ENCODE measurements at regions not wholly inside any gene's neighbourhood (a gene's known extent, or its start where the extent isn't known, plus 50 kb on each side); places are given as distances from the start of the nearest gene placed in this dataset.

DNA sequence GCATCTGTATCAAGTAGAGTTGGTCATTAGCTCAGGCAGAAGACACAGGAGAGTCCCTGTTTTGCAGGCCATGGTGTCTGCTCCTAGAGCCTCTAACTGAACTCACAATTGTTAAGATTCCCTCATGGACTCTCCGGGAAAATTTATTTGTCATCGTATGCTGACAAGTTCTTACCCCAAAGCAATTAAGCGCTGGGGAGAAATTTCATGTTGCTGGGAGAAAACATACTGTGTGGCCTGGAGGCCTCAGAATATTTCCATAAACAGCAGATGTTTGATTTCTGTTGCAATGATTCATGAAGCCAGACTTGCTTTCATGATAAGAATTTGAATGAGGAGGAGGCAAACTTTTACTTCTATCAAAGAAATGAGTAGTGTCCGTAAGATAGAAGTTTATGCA, 583.2 kb downstream of the GATA3 start:
- Histone ChIP-seq H2BK5ac (ENCODE audit: low read depth, low read length, poor library complexity, severe bottlenecking) (no peak overlapping the region), H2AK9ac (replicated peaks; ENCODE audit: low read depth, low read length, poor library complexity) (no peak overlapping the region), H4K91ac (ENCODE audit: insufficient read depth, low read depth, low read length) (no peak overlapping the region), H3K27me3 (ENCODE audit: control insufficient read depth, insufficient read depth, low read length) (no peaks in the 10 kb centered on the region), H3K4ac (ENCODE audit: low read depth, low read length) (no peak overlapping the region), H4K8ac (ENCODE audit: low read depth in 2 of 2, low read length in 2 of 2) (no peak overlapping the region), H3K9me3 (ENCODE audit: control insufficient read depth, insufficient read depth, low read length) (peaks cover 14% of the 10 kb centered on the region), H3K36me3 (ENCODE audit: control insufficient read depth, insufficient read depth, low read length) (no peaks in the 10 kb centered on the region), H3K4me2 (ENCODE audit: low read depth, low read length) (no peak overlapping the region), H2BK20ac (ENCODE audit: low read depth, low read length) (no peak overlapping the region), H3K56ac (ENCODE audit: extremely low read depth, insufficient read depth, low read length) (no peak overlapping the region), H2BK15ac (ENCODE audit: low read depth, low read length) (no peak overlapping the region), H2AFZ (replicated peaks; ENCODE audit: low read length, poor library complexity) (no peak overlapping the region), H4K5ac (ENCODE audit: low read depth, low read length) (no peak overlapping the region), H4K20me1 (ENCODE audit: insufficient read depth, low read length) (no peaks in the 10 kb centered on the region), H3K18ac (ENCODE audit: low read depth, low read length) (no peak overlapping the region), H3K14ac (replicated peaks; ENCODE audit: low read depth, low read length) (no peak overlapping the region), H3K4me1 (ENCODE audit: control insufficient read depth, insufficient read depth, low read length) (no peaks in the 10 kb centered on the region), H3K79me1 (ENCODE audit: low read depth in 1 of 2, low read length in 2 of 2) (no peaks in the 10 kb centered on the region), H2BK120ac (ENCODE audit: low read depth, low read length) (no peak overlapping the region), H3K9ac (ENCODE audit: low read depth, low read length) (no peak overlapping the region), H3K9me1 (ENCODE audit: insufficient read depth, low read length) (no peaks in the 10 kb centered on the region), H3K4me3 (ENCODE audit: insufficient read depth, low read depth, low read length) (no peak overlapping the region), H3K27ac (ENCODE audit: insufficient read depth, low read length) (no peak overlapping the region), H2AK5ac (ENCODE audit: low read depth, low read length) (no peak overlapping the region), H3K23ac (ENCODE audit: low read depth, low read length) (no peak overlapping the region)
- BruUV-seq (replicated peaks), result no TSS peak
- DNase-seq, result no peak
- POLR2A ChIA-PET (ENCODE audit: unreplicated experiment), result no interaction called here
- dilution Hi-C loops (cut with HindIII; ENCODE audit: low sequenced_read_pairs, unreplicated experiment), result no loop called here
- in situ Hi-C loops (cut with MboI; ENCODE audit: low sequenced_read_pairs), result no loop called here
- no peak for TF ChIP-seq FOS (IDR thresholded peaks at IDR 0.05; ENCODE audit: low read depth, low read length)
- no peak for TF ChIP-seq SMC3 (IDR thresholded peaks at IDR 0.05; ENCODE audit: low read depth, low read length)
- TF ChIP-seq RAD21 (IDR thresholded peaks at IDR 0.05; ENCODE audit: low read length), result no peak
- TF ChIP-seq NFE2L2 (IDR thresholded peaks at IDR 0.05; ENCODE audit: low read depth, low read length), result no peak
- TF ChIP-seq MAFK (IDR thresholded peaks at IDR 0.05; ENCODE audit: low read depth, low read length), result no peak
- TF ChIP-seq, protein P1, sequence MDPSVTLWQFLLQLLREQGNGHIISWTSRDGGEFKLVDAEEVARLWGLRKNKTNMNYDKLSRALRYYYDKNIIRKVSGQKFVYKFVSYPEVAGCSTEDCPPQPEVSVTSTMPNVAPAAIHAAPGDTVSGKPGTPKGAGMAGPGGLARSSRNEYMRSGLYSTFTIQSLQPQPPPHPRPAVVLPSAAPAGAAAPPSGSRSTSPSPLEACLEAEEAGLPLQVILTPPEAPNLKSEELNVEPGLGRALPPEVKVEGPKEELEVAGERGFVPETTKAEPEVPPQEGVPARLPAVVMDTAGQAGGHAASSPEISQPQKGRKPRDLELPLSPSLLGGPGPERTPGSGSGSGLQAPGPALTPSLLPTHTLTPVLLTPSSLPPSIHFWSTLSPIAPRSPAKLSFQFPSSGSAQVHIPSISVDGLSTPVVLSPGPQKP (IDR thresholded peaks at IDR 0.05; ENCODE audit: borderline replicate concordance, low read depth, low read length), result no peak
- TF ChIP-seq MAZ (IDR thresholded peaks at IDR 0.05; ENCODE audit: borderline replicate concordance, low read depth, low read length), result no peak
- no peak for TF ChIP-seq CHD1 (IDR thresholded peaks at IDR 0.05; ENCODE audit: low read depth, low read length)
- no peak for TF ChIP-seq RFX5 (IDR thresholded peaks at IDR 0.05; ENCODE audit: low read depth, low read length)
- TF ChIP-seq CEBPB (IDR thresholded peaks at IDR 0.05; ENCODE audit: low read depth, low read length), result no peak
- no peak for TF ChIP-seq MXI1 (IDR thresholded peaks at IDR 0.05; ENCODE audit: borderline replicate concordance, low read depth, low read length)
- TF ChIP-seq RCOR1 (IDR thresholded peaks at IDR 0.05; ENCODE audit: insufficient replicate concordance, low read length), result no peak
- no peak for TF ChIP-seq USF2 (IDR thresholded peaks at IDR 0.05; ENCODE audit: low read depth, low read length)
- no peak for TF ChIP-seq CTCF (conservative IDR thresholded peaks at IDR 0.05; ENCODE audit: low read depth, low read length)
- no peak for TF ChIP-seq BHLHE40 (IDR thresholded peaks at IDR 0.05; ENCODE audit: low read depth, low read length)
- no peak for TF ChIP-seq POLR2A (IDR thresholded peaks at IDR 0.05; ENCODE audit: low read depth, low read length)
- CTCF ChIA-PET, result no interaction called here
- WGBS, 2 experiments (ENCODE audit: extremely low coverage in 2 of 2, insufficient read length in 1 of 2), result no CpG with 5 or more reads among the region's 4 CpGs
- ATAC-seq (ENCODE audit: low read depth), result no peak
- intact Hi-C loops (cut with micrococcal nuclease), result no loop called here

All from IMR-90 (cell line).